Tibial nerve (tissue), 4 donors: ENCODE measurements at regions not wholly inside any gene's neighbourhood (a gene's known extent, or its start where the extent isn't known, plus 50 kb on each side); places are given as distances from the start of the nearest gene placed in this dataset.

ENCODE experiments used
- EP300 ChIP-seq, 2 donors: sonication (generic); formaldehyde crosslinking; IDR thresholded peaks; one replicate each; pipeline ENCODE4 v1.6.1; 2017; ENCODE audit warnings: antibody characterized with exemption in 2 of 2, mild to moderate bottlenecking in 1 of 2
- POLR2A ChIP-seq, 2 donors: fragments of 450-650 bp; IDR thresholded peaks; one replicate each; pipeline ENCODE4 v1.6.1; 2017; ENCODE audit warnings: antibody characterized with exemption in 2 of 2, mild to moderate bottlenecking in 2 of 2, moderate library complexity in 2 of 2
- TF ChIP-seq, protein P1 (sequence below), 5 experiments: fragments of 200-600 bp in 3 of 5; fragments of 450-650 bp in 2 of 5; sonication (generic) in 3 of 5; IDR thresholded peaks; one replicate each; pipeline ENCODE4 v1.5.1; 2016 to 2019; ENCODE audit warnings: antibody characterized with exemption in 5 of 5, mild to moderate bottlenecking in 3 of 5, moderate library complexity in 2 of 5

- TF ChIP-seq, protein P1, sequence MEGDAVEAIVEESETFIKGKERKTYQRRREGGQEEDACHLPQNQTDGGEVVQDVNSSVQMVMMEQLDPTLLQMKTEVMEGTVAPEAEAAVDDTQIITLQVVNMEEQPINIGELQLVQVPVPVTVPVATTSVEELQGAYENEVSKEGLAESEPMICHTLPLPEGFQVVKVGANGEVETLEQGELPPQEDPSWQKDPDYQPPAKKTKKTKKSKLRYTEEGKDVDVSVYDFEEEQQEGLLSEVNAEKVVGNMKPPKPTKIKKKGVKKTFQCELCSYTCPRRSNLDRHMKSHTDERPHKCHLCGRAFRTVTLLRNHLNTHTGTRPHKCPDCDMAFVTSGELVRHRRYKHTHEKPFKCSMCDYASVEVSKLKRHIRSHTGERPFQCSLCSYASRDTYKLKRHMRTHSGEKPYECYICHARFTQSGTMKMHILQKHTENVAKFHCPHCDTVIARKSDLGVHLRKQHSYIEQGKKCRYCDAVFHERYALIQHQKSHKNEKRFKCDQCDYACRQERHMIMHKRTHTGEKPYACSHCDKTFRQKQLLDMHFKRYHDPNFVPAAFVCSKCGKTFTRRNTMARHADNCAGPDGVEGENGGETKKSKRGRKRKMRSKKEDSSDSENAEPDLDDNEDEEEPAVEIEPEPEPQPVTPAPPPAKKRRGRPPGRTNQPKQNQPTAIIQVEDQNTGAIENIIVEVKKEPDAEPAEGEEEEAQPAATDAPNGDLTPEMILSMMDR (IDR thresholded peaks at IDR 0.05): no peak
- TF ChIP-seq EP300 (IDR thresholded peaks at IDR 0.05) (no peak), POLR2A (IDR thresholded peaks at IDR 0.05) (no peak)
Measured at GRCh38 chr14:65794674-65795279, 382.2 kb downstream of the FUT8 start.
